CD4-positive, alpha-beta T cell (primary cell): ENCODE measurements at regions not wholly inside any gene's neighbourhood (a gene's known extent, or its start where the extent isn't known, plus 50 kb on each side); places are given as distances from the start of the nearest gene placed in this dataset.

ENCODE experiments used
- ATAC-seq: fragments of 200-7000 bp; cut with Tn5 transposase; one replicate; pipeline ENCODE4 v1.10.0; 2022; ENCODE audit warnings: mild to moderate bottlenecking; ENCODE audit not compliant: poor library complexity
- CTCF ChIA-PET: fragments of 350-600 bp; sonication (Branson Sonifier 250); formaldehyde crosslinking; loops from one replicate; lab custom pipeline; 2021; ENCODE audit warnings: antibody characterized with exemption, inconsistent platforms; lab: Charles Lee
- POLR2A ChIA-PET: fragments of 350-600 bp; sonication (Branson Sonifier 250); formaldehyde crosslinking; loops from one replicate; lab custom pipeline; 2021; ENCODE audit warnings: antibody characterized with exemption, inconsistent platforms; lab: Charles Lee
- DNase-seq, 14 experiments: peaks; one replicate each; pipeline ENCODE4 v3.0.0-alpha.2; 2013 to 2020; ENCODE audit warnings: mixed read lengths in 2 of 14
- H3K27ac ChIP-seq, 2 donors: one replicate each; pipeline versions ENCODE4 v1.5.1 to v1.7.0; 2013; ENCODE audit warnings: low read length in 2 of 2, low read depth in 1 of 2, mild to moderate bottlenecking in 1 of 2
- H3K27me3 ChIP-seq, 2 experiments: 1 replicate in 1 of 2; 2 replicates in 1 of 2; pipeline versions ENCODE4 v1.6.1 to v1.7.0; 2013; ENCODE audit warnings: low read length in 2 of 2, control low read depth in 1 of 2, mild to moderate bottlenecking in 1 of 2, moderate library complexity in 1 of 2; ENCODE audit not compliant: insufficient read depth in 2 of 2, control insufficient read depth in 1 of 2
- H3K36me3 ChIP-seq: one replicate; pipeline ENCODE4 v1.6.1; 2013; ENCODE audit warnings: low read length, control low read depth; ENCODE audit not compliant: insufficient read depth
- H3K4me1 ChIP-seq: one replicate; pipeline ENCODE4 v1.6.1; 2013; ENCODE audit warnings: low read length, control low read depth; ENCODE audit not compliant: insufficient read depth
- H3K4me3 ChIP-seq: one replicate; pipeline ENCODE4 v1.5.1; 2013; ENCODE audit warnings: mild to moderate bottlenecking, low read length, moderate library complexity
- H3K9me3 ChIP-seq, 2 experiments: 1 replicate in 1 of 2; 2 replicates in 1 of 2; pipeline versions ENCODE4 v1.6.1 to v1.7.0; 2013; ENCODE audit warnings: low read length in 2 of 2, mild to moderate bottlenecking in 2 of 2, control low read depth in 1 of 2, moderate library complexity in 1 of 2; ENCODE audit not compliant: control insufficient read depth in 1 of 2, insufficient read depth in 1 of 2
- H3K27ac Mint-ChIP-seq: one replicate; pipeline ENCODE4 v1.8.0; 2020; ENCODE audit warnings: mixed read lengths
- H3K27me3 Mint-ChIP-seq: one replicate; pipeline ENCODE4 v1.8.0; 2021; ENCODE audit warnings: mixed read lengths
- H3K36me3 Mint-ChIP-seq: one replicate; pipeline ENCODE4 v1.8.0; 2021; ENCODE audit warnings: low read depth, mixed read lengths
- H3K4me1 Mint-ChIP-seq: one replicate; pipeline ENCODE4 v1.8.0; 2021; ENCODE audit warnings: low read depth, mixed read lengths
- H3K4me3 Mint-ChIP-seq: one replicate; pipeline ENCODE4 v1.8.0; 2020; ENCODE audit warnings: mild to moderate bottlenecking, mixed read lengths
- H3K9me3 Mint-ChIP-seq: one replicate; pipeline ENCODE4 v1.8.0; 2020; ENCODE audit warnings: mixed read lengths
- intact Hi-C, 2 experiments: fragments of 100-400 bp; cut with DNase I in 1 of 2; cut with micrococcal nuclease in 1 of 2; formaldehyde crosslinking; loops; one replicate each; pipeline versions ENCODE4 v1.15.1 to v1.9.0; 2023 to 2025; cut with DNase I, micrococcal nuclease
- TF ChIP-seq, protein P1 (sequence below): fragments of 200-600 bp; IDR thresholded peaks from one replicate; pipeline ENCODE4 v1.8.0; 2022; ENCODE audit warnings: antibody characterized with exemption, mild to moderate bottlenecking

DNA sequence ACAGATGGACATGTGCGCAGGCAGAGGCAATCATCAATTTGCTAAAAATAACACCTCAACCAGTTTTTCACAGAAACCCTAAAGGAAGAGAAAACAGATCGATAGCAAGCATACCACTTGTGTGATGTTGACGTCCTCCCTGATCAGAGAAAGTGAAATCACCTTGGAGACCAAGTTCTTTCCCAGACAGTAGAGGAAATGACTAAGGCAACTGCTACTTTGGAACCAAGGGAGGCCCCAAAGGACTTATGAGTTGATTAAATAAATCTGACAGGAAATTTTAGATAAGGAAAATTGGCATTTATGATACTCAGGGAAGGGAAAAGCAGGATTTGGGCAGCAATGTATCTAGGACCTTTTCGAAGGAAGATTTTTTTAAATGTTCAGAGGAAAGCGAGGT, 267.1 kb upstream of the ASIC2 start:
- Histone ChIP-seq H3K9me3 (peaks cover 3 to 7% of the 10 kb centered on the region in 2 experiments), H3K27ac (no peak overlapping the region), H3K36me3 (no peaks in the 10 kb centered on the region), H3K4me1 (no peaks in the 10 kb centered on the region), H3K27me3 (peaks cover 0 to 2% of the 10 kb centered on the region in 2 experiments), H3K4me3 (no peak overlapping the region)
- Mint-ChIP-seq H3K9me3 (peaks cover 12% of the 10 kb centered on the region), H3K27me3 (peaks cover 4% of the 10 kb centered on the region), H3K4me1 (no peaks in the 10 kb centered on the region), H3K27ac (no peak overlapping the region), H3K4me3 (no peak overlapping the region), H3K36me3 (no peaks in the 10 kb centered on the region)
- CTCF ChIA-PET, result no interaction called here
- POLR2A ChIA-PET, result no interaction called here
- no peak for DNase-seq
- TF ChIP-seq, protein P1, sequence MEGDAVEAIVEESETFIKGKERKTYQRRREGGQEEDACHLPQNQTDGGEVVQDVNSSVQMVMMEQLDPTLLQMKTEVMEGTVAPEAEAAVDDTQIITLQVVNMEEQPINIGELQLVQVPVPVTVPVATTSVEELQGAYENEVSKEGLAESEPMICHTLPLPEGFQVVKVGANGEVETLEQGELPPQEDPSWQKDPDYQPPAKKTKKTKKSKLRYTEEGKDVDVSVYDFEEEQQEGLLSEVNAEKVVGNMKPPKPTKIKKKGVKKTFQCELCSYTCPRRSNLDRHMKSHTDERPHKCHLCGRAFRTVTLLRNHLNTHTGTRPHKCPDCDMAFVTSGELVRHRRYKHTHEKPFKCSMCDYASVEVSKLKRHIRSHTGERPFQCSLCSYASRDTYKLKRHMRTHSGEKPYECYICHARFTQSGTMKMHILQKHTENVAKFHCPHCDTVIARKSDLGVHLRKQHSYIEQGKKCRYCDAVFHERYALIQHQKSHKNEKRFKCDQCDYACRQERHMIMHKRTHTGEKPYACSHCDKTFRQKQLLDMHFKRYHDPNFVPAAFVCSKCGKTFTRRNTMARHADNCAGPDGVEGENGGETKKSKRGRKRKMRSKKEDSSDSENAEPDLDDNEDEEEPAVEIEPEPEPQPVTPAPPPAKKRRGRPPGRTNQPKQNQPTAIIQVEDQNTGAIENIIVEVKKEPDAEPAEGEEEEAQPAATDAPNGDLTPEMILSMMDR, result no peak
- intact Hi-C loops, result no loop called here
- ATAC-seq, result no peak

DNA sequence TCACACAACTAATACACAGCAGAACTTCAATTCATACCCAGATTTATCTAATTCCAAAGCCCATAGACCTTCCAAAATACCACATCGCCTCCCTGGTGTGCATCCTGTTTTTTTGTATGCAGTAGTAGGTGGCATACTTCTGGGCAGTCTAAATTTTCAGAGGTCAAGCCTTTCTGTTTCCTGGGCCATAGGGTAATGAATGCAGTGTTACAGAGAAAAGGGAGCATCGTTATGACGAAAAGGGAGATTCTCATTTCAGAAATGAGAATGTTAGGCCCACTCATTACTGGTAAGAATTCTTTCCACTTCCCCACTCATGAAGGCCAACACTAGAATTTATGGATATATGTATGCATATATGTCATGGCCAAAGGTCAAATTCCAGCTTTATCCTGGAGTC, 267.8 kb upstream of the ASIC2 start:
- H3K4me1 Mint-ChIP-seq, result no peaks in the 10 kb centered on the region
- intact Hi-C loops, result no loop called here
- H3K36me3 ChIP-seq, result no peaks in the 10 kb centered on the region
- H3K4me3 Mint-ChIP-seq, result no peak overlapping the region
- ChIA-PET CTCF (no interaction called here), POLR2A (no interaction called here)
- no peak overlapping the region for H3K27ac ChIP-seq
- H3K9me3 Mint-ChIP-seq, result peaks cover 12% of the 10 kb centered on the region
- no peak overlapping the region for H3K4me3 ChIP-seq
- H3K27me3 Mint-ChIP-seq, result peaks cover 4% of the 10 kb centered on the region
- H3K27ac Mint-ChIP-seq, result no peak overlapping the region
- no peak for ATAC-seq
- TF ChIP-seq, protein P1, result no peak
- H3K9me3 ChIP-seq, result peaks cover 3 to 7% of the 10 kb centered on the region in 2 experiments
- no peaks in the 10 kb centered on the region for H3K36me3 Mint-ChIP-seq
- no peaks in the 10 kb centered on the region for H3K4me1 ChIP-seq
- no peak for DNase-seq
- H3K27me3 ChIP-seq, result peaks cover 0 to 2% of the 10 kb centered on the region in 2 experiments

DNA sequence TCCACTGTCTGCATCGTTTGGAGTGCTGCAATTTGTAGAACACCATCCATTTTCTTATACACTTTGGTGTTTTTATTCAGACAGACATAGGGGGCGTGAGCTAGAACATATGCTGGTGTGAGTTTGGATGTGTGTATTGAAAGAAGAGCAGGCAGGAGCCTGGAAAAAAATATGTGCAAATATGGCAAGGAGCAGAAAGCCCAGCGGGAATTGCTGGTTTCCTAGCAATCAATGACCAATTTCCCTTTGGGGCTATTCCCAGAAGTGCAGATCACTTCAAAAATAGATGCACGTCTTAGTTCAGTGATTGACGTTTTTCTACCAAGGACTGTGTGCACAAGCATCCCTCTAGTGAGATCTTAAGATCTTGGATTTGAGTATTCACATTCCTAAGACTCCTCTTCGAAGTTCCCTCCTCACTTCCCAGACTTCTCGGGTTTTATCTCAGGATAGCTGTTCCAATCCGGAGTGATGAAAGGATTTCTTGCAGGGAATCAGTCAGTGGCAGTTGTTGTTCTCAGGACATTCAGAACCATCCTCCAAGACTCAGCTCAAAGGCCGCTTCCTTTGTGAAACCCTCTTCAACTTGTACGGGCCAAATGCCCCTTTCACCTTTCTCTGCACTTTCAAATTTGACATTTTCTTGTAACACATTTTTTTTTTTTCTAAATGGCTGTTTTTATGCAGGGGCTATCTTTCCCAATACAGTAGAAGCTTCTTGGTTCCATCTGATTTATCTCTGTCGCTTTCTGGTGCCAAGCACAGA, 268.7 kb upstream of the ASIC2 start:
- H3K4me3 Mint-ChIP-seq, result no peak overlapping the region
- Histone ChIP-seq H3K27me3 (peaks cover 0 to 2% of the 10 kb centered on the region in 2 experiments), H3K27ac (no peak overlapping the region), H3K36me3 (no peaks in the 10 kb centered on the region), H3K9me3 (peaks cover 3 to 7% of the 10 kb centered on the region in 2 experiments), H3K4me3 (no peak overlapping the region), H3K4me1 (no peaks in the 10 kb centered on the region)
- TF ChIP-seq, protein P1, result no peak
- ChIA-PET POLR2A (no interaction called here), CTCF (no interaction called here)
- peaks cover 4% of the 10 kb centered on the region for H3K27me3 Mint-ChIP-seq
- H3K27ac Mint-ChIP-seq, result no peak overlapping the region
- H3K36me3 Mint-ChIP-seq, result no peaks in the 10 kb centered on the region
- intact Hi-C loops, result no loop called here
- no peaks in the 10 kb centered on the region for H3K4me1 Mint-ChIP-seq
- no peak for ATAC-seq
- DNase-seq, result no peak
- H3K9me3 Mint-ChIP-seq, result peaks cover 12% of the 10 kb centered on the region
